ENCODE measurements at regions not wholly inside any gene's neighbourhood (a gene's known extent, or its start where the extent isn't known, plus 50 kb on each side); places are given as distances from the start of the nearest gene placed in this dataset.

DNA sequence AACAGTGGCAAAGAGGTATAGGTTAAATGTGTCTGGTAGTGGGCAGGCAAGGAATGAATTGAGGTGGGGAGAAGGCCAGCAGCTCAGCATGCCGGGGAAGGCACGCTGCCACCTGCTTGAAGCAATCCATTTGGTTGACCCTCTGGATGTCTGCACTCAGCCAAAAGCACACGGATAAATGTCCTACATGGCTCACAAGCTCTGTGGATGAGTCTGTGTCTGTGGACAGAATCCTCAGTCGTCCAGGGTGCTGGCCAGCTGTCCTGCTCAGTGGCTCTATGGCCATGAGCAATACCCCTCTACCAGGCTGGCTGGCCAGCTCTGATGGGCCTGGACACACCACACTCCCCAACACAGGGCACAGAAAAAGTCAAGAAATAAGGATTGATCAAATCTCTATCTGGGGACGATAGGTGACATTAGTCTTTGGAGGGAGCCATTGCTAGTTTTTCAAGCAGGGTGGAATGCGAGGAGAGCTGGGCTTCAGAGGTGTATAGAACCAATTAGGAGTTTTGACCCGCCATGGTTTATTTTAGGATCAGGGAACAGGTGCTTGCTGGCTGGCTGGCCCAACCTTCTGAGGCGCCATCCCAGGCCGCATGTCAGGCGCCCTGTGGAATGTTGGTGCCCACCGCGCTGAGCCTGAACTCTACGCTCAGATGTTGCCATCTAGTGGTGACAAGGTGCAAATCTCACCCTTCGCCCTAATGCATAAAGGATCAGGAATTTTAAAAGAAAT lies 493.4 kb downstream of the TNS3 start:
- H3K27me3 ChIP-seq: no peaks in the 10 kb centered on the region
- H3K9ac ChIP-seq: no peak overlapping the region
- peak overlapping the region; percentile 5; the same call in 1 of the 2 replicates for H3K4me2 ChIP-seq
- no peaks in the 10 kb centered on the region for H4K20me1 ChIP-seq
- no peak for TF ChIP-seq Cebpa-rat (IDR thresholded peaks at IDR 0.05)
- H3K9me3 ChIP-seq: no peaks in the 10 kb centered on the region
- no peak overlapping the region for H3K4me3 ChIP-seq
- H3K36me3 ChIP-seq: no peaks in the 10 kb centered on the region
- H3K4me1 ChIP-seq: peaks cover 21% of the 10 kb centered on the region
- no peak overlapping the region for H3K27ac ChIP-seq

- no peak overlapping the region for H3K4me2 ChIP-seq
- no peaks in the 10 kb centered on the region for H3K36me3 ChIP-seq
- no peak overlapping the region for H3K4me3 ChIP-seq
- H3K9ac ChIP-seq: no peak overlapping the region
- no peaks in the 10 kb centered on the region for H4K20me1 ChIP-seq
- peaks cover 21% of the 10 kb centered on the region for H3K4me1 ChIP-seq
- H3K9me3 ChIP-seq: no peaks in the 10 kb centered on the region
- H3K27me3 ChIP-seq: no peaks in the 10 kb centered on the region
- TF ChIP-seq Cebpa-rat (IDR thresholded peaks at IDR 0.05): no peak
- H3K27ac ChIP-seq: no peak overlapping the region
Observed at GRCh38 chr7:47087866-47088265, 494.0 kb downstream of the TNS3 start.

- Histone ChIP-seq H3K9ac (no peak overlapping the region), H4K20me1 (no peaks in the 10 kb centered on the region), H3K4me3 (no peak overlapping the region), H3K9me3 (no peaks in the 10 kb centered on the region), H3K27me3 (no peaks in the 10 kb centered on the region), H3K4me1 (peaks cover 21% of the 10 kb centered on the region), H3K27ac (no peak overlapping the region), H3K36me3 (no peaks in the 10 kb centered on the region), H3K4me2 (peak overlapping the region; percentile 26)
- no peak for TF ChIP-seq Cebpa-rat (IDR thresholded peaks at IDR 0.05)
Observed at GRCh38 chr7:47085491-47086275, 496.2 kb downstream of the TNS3 start.

- Histone ChIP-seq H3K9ac (no peak overlapping the region), H3K36me3 (no peaks in the 10 kb centered on the region)
Observed at GRCh38 chr7:47083476-47084250, 498.2 kb downstream of the TNS3 start.

DNA sequence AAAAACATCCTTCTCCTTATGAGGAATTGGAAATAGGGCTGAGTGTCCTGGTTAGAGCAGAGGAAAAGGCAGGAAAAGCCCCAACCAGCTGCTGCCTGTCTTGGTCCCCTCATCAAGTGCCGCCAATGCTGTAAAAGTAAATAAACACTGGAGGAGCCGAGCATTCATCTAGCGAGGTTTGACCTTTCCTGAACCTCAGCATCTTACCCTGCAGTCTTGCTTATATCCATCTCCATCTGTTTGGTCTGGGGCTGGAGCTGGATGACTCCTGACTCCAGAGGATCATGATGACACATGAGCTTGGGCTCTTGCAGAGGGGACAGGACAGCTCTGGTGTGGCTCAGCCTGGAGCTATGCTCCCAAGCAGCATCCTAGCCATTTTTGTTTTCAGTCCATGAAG lies 501.1 kb downstream of the TNS3 start:
- Histone ChIP-seq H3K9ac (no peak overlapping the region), H3K4me1 (no peaks in the 10 kb centered on the region), H3K4me2 (no peak overlapping the region), H3K4me3 (no peak overlapping the region), H4K20me1 (no peaks in the 10 kb centered on the region), H3K9me3 (no peaks in the 10 kb centered on the region), H3K27ac (no peak overlapping the region), H3K36me3 (no peaks in the 10 kb centered on the region), H3K27me3 (no peaks in the 10 kb centered on the region)
- no peak for TF ChIP-seq Cebpa-rat (IDR thresholded peaks at IDR 0.05)

More at GRCh38 chr7:47083476-47084250, 498.2 kb downstream of the TNS3 start:
- Histone ChIP-seq H3K4me3 (no peak overlapping the region), H3K27me3 (no peaks in the 10 kb centered on the region), H3K4me1 (peaks cover 21% of the 10 kb centered on the region), H3K27ac (no peak overlapping the region), H3K9me3 (no peaks in the 10 kb centered on the region), H3K4me2 (no peak overlapping the region), H4K20me1 (no peaks in the 10 kb centered on the region)
- no peak for TF ChIP-seq Cebpa-rat (IDR thresholded peaks at IDR 0.05)

DNA sequence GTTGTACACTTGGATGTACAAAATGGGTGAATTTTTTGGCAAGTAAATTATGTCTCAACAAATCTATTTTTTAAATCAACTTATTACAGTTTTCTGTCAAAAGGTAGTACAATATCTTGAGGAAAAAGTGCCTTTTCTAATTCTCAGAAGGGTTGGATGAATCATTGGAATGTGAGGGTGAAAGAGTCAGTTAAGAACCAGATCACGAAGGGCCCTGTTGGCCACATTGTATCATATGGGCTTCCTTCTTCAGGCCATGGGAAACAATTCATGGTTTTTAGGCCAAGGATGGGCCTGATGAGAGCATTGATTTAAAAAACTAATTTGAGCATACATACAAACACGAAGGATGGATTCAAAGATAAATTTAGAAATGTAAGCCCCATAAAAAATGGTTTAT lies 503.7 kb downstream of the TNS3 start:
- Histone ChIP-seq H3K27me3 (no peaks in the 10 kb centered on the region), H3K4me1 (no peaks in the 10 kb centered on the region), H3K9me3 (no peaks in the 10 kb centered on the region), H3K27ac (no peak overlapping the region), H3K4me2 (no peak overlapping the region), H4K20me1 (no peaks in the 10 kb centered on the region), H3K9ac (no peak overlapping the region), H3K36me3 (no peaks in the 10 kb centered on the region), H3K4me3 (no peak overlapping the region)
- no peak for TF ChIP-seq Cebpa-rat (IDR thresholded peaks at IDR 0.05)

DNA sequence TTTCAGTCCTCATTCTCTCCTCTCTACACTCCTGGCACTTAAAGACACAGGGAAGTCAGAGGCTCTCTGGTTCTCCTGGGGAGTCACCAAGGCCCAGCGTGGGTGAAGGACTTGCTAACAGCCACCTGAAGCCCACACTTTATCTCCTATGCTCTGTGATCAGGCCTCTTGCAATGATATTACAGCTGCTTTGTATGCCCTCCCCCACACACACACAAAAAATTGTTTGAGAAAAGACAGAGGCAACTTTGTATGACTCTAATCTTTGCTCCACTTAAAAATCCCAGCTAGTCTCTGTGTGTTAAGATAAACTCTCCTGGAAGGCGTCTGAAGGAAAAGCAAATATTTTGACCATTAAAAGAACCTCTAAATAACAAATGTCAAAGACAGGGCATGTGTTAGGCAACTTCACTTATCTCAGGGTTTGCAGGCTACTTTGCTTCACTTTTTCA lies 507.2 kb downstream of the TNS3 start:
- TF ChIP-seq Cebpa-rat (IDR thresholded peaks at IDR 0.05): no peak
- no peaks in the 10 kb centered on the region for H3K36me3 ChIP-seq
- H3K27ac ChIP-seq: no peak overlapping the region
- no peaks in the 10 kb centered on the region for H4K20me1 ChIP-seq
- 0 out of 2 replicates have a peak, but pooled peaks cover under 1% of the 10 kb centered on the region for H3K9me3 ChIP-seq
- no peaks in the 10 kb centered on the region for H3K27me3 ChIP-seq
- H3K9ac ChIP-seq: no peak overlapping the region
- H3K4me1 ChIP-seq: no peaks in the 10 kb centered on the region
- H3K4me2 ChIP-seq: no peak overlapping the region
- no peak overlapping the region for H3K4me3 ChIP-seq

- Histone ChIP-seq H3K9me3 (0 out of 2 replicates have a peak, but pooled peaks cover 10% of the 10 kb centered on the region), H4K20me1 (no peaks in the 10 kb centered on the region), H3K27me3 (no peaks in the 10 kb centered on the region), H3K36me3 (no peaks in the 10 kb centered on the region), H3K9ac (no peak overlapping the region), H3K4me3 (no peak overlapping the region), H3K4me2 (0 out of 2 replicates have a peak overlapping the region, but pooled peaks have one; percentile 1), H3K27ac (no peak overlapping the region), H3K4me1 (no peaks in the 10 kb centered on the region)
- no peak for TF ChIP-seq Cebpa-rat (IDR thresholded peaks at IDR 0.05)
Observed at GRCh38 chr7:47073284-47073683, 508.6 kb downstream of the TNS3 start.

DNA sequence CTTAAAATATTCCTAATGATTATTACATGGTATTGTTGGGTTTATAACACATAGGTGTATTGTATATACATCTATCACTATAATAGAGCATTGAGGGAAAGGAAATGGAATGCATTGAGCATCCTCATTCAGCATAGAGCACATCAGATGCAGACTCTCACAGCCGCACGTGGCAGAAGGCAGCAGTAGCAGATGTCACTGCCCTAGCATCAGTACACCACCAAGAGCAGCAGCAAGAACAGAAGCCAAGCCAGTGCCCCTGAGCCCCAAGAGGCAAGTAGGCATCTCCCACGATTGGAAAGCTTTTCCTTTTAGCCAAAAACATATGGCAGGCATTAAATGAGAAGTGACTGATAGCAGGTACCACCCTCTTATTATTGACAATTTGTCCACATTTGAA lies 510.0 kb downstream of the TNS3 start:
- Histone ChIP-seq H3K36me3 (no peaks in the 10 kb centered on the region), H3K27ac (no peak overlapping the region), H3K27me3 (no peaks in the 10 kb centered on the region), H3K4me2 (no peak overlapping the region), H3K9me3 (0 out of 2 replicates have a peak, but pooled peaks cover 10% of the 10 kb centered on the region), H3K4me3 (no peak overlapping the region), H3K9ac (no peak overlapping the region), H3K4me1 (no peaks in the 10 kb centered on the region), H4K20me1 (no peaks in the 10 kb centered on the region)
- TF ChIP-seq Cebpa-rat (IDR thresholded peaks at IDR 0.05): no peak
